Astrocyte (in vitro differentiated cells and primary cell): ENCODE measurements at regions not wholly inside any gene's neighbourhood (a gene's known extent, or its start where the extent isn't known, plus 50 kb on each side); places are given as distances from the start of the nearest gene placed in this dataset.

Source experiments
- CTCF ChIP-seq: IDR thresholded peaks from 2 replicates; pipeline ENCODE4 v1.5.1; 2011; ENCODE audit warnings: low read depth, mild to moderate bottlenecking, inconsistent platforms, low read length, moderate library complexity; ENCODE audit not compliant: insufficient read depth
- EZH2 ChIP-seq: IDR thresholded peaks from 2 replicates; pipeline ENCODE4 v1.6.1; 2012; ENCODE audit warnings: mild to moderate bottlenecking, low read length, inconsistent platforms; ENCODE audit not compliant: insufficient read depth

DNA sequence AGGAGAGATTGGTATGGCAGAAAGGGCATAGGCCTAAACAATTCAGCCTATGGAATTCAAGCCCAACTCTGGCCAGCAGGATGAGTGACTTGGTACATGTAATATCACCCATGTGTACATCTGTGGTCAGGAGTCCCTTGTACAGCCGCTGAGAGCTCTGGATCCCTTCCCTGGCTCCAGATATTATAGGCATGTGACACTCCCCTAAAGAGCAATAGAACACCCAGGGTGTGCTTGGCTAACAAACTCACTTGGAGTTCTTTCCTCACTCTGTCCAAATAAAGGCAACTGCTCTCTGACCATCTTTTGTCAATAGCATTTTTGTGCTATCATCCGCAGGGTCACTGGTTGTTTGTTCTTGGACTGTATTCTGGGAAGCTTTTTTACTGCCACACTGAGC, 197.4 kb upstream of the NCKAP5 start:
- TF ChIP-seq CTCF (no peak), EZH2 (no peak)
